ENCODE measurements at regions not wholly inside any gene's neighbourhood (a gene's known extent, or its start where the extent isn't known, plus 50 kb on each side); places are given as distances from the start of the nearest gene placed in this dataset.

- Mint-ChIP-seq H3K4me1 (no peaks in the 10 kb centered on the region), H3K4me3 (no peak overlapping the region), H3K9me3 (peaks cover 2 to 9% of the 10 kb centered on the region in 2 donors), H3K36me3 (no peaks in the 10 kb centered on the region), H3K27me3 (ENCODE audit: low read depth in 2 of 2) (no peaks in the 10 kb centered on the region), H3K27ac (no peak overlapping the region)
- no peaks in the 10 kb centered on the region for H3K27me3 ChIP-seq (ENCODE audit: control insufficient read depth, insufficient read depth, low read length)
- no peak overlapping the region for H3K27ac ChIP-seq (ENCODE audit: low read length)
- DNase-seq (no peak), ATAC-seq (no peak)
- TF ChIP-seq CTCF (IDR thresholded peaks at IDR 0.05), result no peak
- H3K4me3 ChIP-seq (ENCODE audit: low read length), result no peak overlapping the region
- peaks cover 4% of the 10 kb centered on the region for H3K9me3 ChIP-seq (ENCODE audit: control insufficient read depth, insufficient read depth, low read length)
- no peaks in the 10 kb centered on the region for H3K4me1 ChIP-seq (ENCODE audit: control insufficient read depth, insufficient read depth, low read length)
- 100% methylated on average over 1 of the region's 1 CpG for WGBS (ENCODE audit: insufficient coverage)
- H3K36me3 ChIP-seq (ENCODE audit: control insufficient read depth, insufficient read depth, low read length), result no peaks in the 10 kb centered on the region
- intact Hi-C loops (cut with micrococcal nuclease), result no loop called here
Observed at GRCh38 chr4:14560577-14560976, 441.7 kb upstream of the CPEB2 start.

- Mint-ChIP-seq H3K36me3 (no peaks in the 10 kb centered on the region), H3K27ac (no peak overlapping the region), H3K4me1 (no peaks in the 10 kb centered on the region), H3K4me3 (no peak overlapping the region), H3K9me3 (peaks cover 5 to 12% of the 10 kb centered on the region in 2 donors), H3K27me3 (ENCODE audit: low read depth in 2 of 2) (no peaks in the 10 kb centered on the region)
- Histone ChIP-seq H3K27me3 (ENCODE audit: control insufficient read depth, insufficient read depth, low read length) (no peaks in the 10 kb centered on the region), H3K9me3 (ENCODE audit: control insufficient read depth, insufficient read depth, low read length) (peaks cover 4% of the 10 kb centered on the region), H3K27ac (ENCODE audit: low read length) (no peak overlapping the region), H3K4me3 (ENCODE audit: low read length) (no peak overlapping the region), H3K4me1 (ENCODE audit: control insufficient read depth, insufficient read depth, low read length) (no peaks in the 10 kb centered on the region), H3K36me3 (ENCODE audit: control insufficient read depth, insufficient read depth, low read length) (no peaks in the 10 kb centered on the region)
- WGBS (ENCODE audit: insufficient coverage), result 100% methylated on average over 2 of the region's 3 CpGs
- ATAC-seq (no peak), DNase-seq (no peak)
- intact Hi-C loops (cut with micrococcal nuclease), result no loop called here
- TF ChIP-seq CTCF (IDR thresholded peaks at IDR 0.05), result no peak
Observed at GRCh38 chr4:14562901-14563300, 439.4 kb upstream of the CPEB2 start.

GRCh38 chr4:14564281-14564680 is 438.0 kb upstream of the CPEB2 start:
- Histone ChIP-seq H3K4me3 (ENCODE audit: low read length) (no peak overlapping the region), H3K36me3 (ENCODE audit: control insufficient read depth, insufficient read depth, low read length) (no peaks in the 10 kb centered on the region), H3K4me1 (ENCODE audit: control insufficient read depth, insufficient read depth, low read length) (no peaks in the 10 kb centered on the region), H3K27me3 (ENCODE audit: control insufficient read depth, insufficient read depth, low read length) (no peaks in the 10 kb centered on the region), H3K27ac (ENCODE audit: low read length) (no peak overlapping the region), H3K9me3 (ENCODE audit: control insufficient read depth, insufficient read depth, low read length) (peaks cover 4% of the 10 kb centered on the region)
- no peak for ATAC-seq
- Mint-ChIP-seq H3K4me1 (no peaks in the 10 kb centered on the region), H3K27ac (no peak overlapping the region), H3K4me3 (no peak overlapping the region), H3K9me3 (peaks cover 8 to 12% of the 10 kb centered on the region in 2 donors), H3K27me3 (ENCODE audit: low read depth in 2 of 2) (no peaks in the 10 kb centered on the region), H3K36me3 (no peaks in the 10 kb centered on the region)
- no peak for TF ChIP-seq CTCF (IDR thresholded peaks at IDR 0.05)
- no peak for DNase-seq
- WGBS (ENCODE audit: insufficient coverage), result 90% methylated on average over 3 of the region's 4 CpGs
- intact Hi-C loops (cut with micrococcal nuclease), result no loop called here

- Histone ChIP-seq H3K27ac (ENCODE audit: low read length) (no peak overlapping the region), H3K4me1 (ENCODE audit: control insufficient read depth, insufficient read depth, low read length) (no peaks in the 10 kb centered on the region), H3K4me3 (ENCODE audit: low read length) (no peak overlapping the region), H3K27me3 (ENCODE audit: control insufficient read depth, insufficient read depth, low read length) (no peaks in the 10 kb centered on the region), H3K9me3 (ENCODE audit: control insufficient read depth, insufficient read depth, low read length) (peaks cover 4% of the 10 kb centered on the region), H3K36me3 (ENCODE audit: control insufficient read depth, insufficient read depth, low read length) (no peaks in the 10 kb centered on the region)
- intact Hi-C loops (cut with micrococcal nuclease), result no loop called here
- no peak overlapping the region for H3K27ac Mint-ChIP-seq
- peaks cover 8 to 12% of the 10 kb centered on the region in 2 donors for H3K9me3 Mint-ChIP-seq
- ATAC-seq (no peak), DNase-seq (no peak)
- H3K4me1 Mint-ChIP-seq, result no peaks in the 10 kb centered on the region
- H3K4me3 Mint-ChIP-seq, result no peak overlapping the region
- TF ChIP-seq CTCF (IDR thresholded peaks at IDR 0.05), result no peak
- H3K36me3 Mint-ChIP-seq, result no peaks in the 10 kb centered on the region
- H3K27me3 Mint-ChIP-seq (ENCODE audit: low read depth in 2 of 2), result no peaks in the 10 kb centered on the region
Observed at GRCh38 chr4:14566518-14566917, 435.8 kb upstream of the CPEB2 start.

Data from natural killer cell (primary cell).